ENCODE measurements at regions not wholly inside any gene's neighbourhood (a gene's known extent, or its start where the extent isn't known, plus 50 kb on each side); places are given as distances from the start of the nearest gene placed in this dataset.
"Not testable (repeated sequence)": the region's sequence is repeated elsewhere in the genome, so short reads cannot be mapped to it uniquely, and the experiment has no call there.

DNA sequence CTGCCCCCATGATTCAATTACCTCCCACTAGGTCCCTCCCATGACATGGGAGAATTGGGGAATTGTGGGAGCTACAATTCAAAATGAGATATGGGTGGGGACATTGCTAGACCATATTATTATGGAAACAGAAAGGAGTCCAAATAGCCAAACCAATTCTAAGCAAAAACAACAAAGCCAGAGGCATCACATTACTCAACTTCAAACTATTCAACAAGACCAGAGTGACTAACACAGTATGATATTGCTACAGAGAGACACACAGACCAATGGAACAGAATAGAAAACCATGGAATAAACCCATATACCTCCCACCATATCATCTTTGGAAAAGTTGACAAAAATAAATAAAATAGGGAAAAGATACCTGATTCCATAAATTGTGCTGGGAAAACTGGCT is 710.5 kb upstream of the CDH9 start:
- ChIA-PET POLR2A (no interaction called here), CTCF (no interaction called here)
- TF ChIP-seq, protein P1, sequence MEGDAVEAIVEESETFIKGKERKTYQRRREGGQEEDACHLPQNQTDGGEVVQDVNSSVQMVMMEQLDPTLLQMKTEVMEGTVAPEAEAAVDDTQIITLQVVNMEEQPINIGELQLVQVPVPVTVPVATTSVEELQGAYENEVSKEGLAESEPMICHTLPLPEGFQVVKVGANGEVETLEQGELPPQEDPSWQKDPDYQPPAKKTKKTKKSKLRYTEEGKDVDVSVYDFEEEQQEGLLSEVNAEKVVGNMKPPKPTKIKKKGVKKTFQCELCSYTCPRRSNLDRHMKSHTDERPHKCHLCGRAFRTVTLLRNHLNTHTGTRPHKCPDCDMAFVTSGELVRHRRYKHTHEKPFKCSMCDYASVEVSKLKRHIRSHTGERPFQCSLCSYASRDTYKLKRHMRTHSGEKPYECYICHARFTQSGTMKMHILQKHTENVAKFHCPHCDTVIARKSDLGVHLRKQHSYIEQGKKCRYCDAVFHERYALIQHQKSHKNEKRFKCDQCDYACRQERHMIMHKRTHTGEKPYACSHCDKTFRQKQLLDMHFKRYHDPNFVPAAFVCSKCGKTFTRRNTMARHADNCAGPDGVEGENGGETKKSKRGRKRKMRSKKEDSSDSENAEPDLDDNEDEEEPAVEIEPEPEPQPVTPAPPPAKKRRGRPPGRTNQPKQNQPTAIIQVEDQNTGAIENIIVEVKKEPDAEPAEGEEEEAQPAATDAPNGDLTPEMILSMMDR (IDR thresholded peaks at IDR 0.05; ENCODE audit: control extremely low read depth, extremely low read depth, low read depth, missing control alignments), result no peak
- DNase-seq (ENCODE audit: extremely low spot score), result no peak

DNA sequence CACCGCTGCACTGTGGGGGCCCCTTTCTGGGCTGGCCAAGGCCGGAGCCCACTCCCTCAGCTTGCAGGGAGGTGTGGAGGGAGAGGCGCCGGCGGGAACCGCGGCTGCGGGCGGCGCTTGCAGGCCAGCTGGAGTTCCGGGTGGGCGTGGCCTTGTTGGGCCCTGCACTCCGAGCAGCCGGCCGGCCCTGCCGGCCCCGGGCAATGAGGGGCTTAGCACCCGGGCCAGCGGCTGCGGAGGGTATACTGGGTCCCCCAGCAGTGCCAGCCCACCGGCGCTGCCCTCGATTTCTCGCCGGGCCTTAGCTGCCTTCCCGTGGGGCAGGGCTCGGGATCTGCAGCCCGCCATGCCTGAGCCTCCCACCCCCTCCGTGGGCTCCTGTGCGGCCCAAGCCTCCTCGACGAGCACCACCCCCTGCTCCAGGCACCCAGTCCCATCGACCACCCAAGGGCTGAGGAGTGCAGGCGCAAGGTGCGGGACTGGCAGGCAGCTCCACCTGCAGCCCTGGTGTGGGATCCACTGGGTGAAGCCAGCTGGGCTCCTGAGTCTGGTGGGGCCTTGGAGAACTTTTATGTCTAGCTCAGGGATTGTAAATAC is 705.1 kb upstream of the CDH9 start:
- POLR2A ChIA-PET; CTCF ChIA-PET; DNase-seq (ENCODE audit: extremely low spot score): not testable (repeated sequence)

DNA sequence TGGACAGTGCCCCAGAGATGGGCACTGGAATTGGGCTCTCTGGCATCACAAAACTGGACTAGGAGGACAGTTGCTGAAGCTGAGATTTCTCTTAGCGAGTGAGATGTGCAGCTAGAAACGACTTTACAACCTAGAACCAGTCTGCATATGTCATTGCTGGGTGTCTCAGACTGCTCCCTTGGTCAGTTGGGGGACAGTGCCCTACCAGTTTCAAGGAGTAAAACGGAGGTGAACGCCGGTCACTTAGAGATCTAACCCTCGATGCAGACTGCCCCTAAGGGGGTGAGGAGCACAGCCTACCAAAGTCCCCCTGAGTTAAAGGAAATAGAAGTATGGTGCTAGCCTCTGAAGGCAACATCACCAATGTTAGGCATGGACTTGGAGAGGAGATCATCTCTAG is 704.4 kb upstream of the CDH9 start:
- TF ChIP-seq, protein P1 (IDR thresholded peaks at IDR 0.05; ENCODE audit: control extremely low read depth, extremely low read depth, low read depth, missing control alignments), result no peak
- CTCF ChIA-PET, result no interaction called here
- POLR2A ChIA-PET, result no interaction called here
- DNase-seq (ENCODE audit: extremely low spot score), result no peak

DNA sequence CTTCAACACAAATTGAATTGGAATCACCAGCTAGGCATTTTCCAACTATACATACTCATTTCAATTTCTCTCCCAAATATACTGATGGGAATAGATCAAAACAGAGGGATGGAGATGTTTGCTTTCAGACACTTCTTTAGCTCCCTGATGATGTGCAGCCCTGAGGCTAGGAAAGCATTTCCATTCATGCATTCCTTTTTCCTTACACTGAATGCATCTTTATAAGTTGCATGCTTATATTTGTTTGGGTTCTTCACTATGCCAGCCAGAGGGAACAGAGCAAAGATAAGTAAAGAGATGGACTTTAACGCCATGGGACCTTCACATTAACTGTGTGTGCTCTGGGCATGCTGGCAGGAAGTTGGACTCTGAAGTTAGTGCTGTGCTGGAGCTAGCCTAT is 696.5 kb upstream of the CDH9 start:
- ChIA-PET POLR2A (no interaction called here), CTCF (no interaction called here)
- no peak for DNase-seq (ENCODE audit: extremely low spot score)
- TF ChIP-seq, protein P1 (IDR thresholded peaks at IDR 0.05; ENCODE audit: control extremely low read depth, extremely low read depth, low read depth, missing control alignments), result no peak

DNA sequence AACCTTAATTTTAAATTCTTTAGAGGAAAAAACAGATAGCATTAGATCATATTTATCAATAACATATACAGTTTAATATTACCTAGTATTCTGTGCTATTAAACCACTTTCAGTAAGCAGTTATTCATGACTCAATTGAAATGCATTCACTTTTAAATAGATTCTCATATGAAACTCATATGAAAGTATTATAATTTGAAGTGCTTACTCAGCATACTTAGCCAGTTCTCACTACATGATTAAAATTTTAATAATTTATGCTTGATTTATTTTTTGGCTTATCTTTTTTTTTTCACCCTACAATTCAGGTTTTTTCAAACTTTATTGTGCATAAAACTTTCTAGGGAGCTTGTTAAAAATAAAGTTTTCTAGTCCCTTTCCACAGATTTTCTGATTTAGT is 694.9 kb upstream of the CDH9 start:
- TF ChIP-seq, protein P1 (IDR thresholded peaks at IDR 0.05; ENCODE audit: control extremely low read depth, extremely low read depth, low read depth, missing control alignments), result no peak
- DNase-seq (ENCODE audit: extremely low spot score), result no peak
- POLR2A ChIA-PET, result no interaction called here
- CTCF ChIA-PET, result no interaction called here

DNA sequence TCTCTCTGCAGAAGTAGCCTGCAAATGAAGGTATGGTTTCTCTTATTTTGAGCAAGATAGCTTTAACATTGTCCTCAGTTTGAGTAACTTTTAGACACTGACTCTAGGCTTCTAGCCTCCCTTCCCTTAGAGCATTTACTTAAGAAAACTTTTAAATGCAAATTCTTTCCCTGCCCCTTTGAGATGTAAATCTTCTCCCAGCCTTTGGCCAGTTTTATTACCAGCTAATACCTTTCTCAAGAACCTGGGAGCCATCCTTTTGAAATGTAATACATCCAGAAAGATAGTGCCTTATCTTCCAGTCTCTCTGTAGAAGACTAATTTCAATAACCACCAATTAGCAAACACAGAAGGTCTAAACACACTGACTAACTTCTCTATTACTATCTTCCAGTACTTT is 688.9 kb upstream of the CDH9 start:
- DNase-seq (ENCODE audit: extremely low spot score), result no peak
- TF ChIP-seq, protein P1 (IDR thresholded peaks at IDR 0.05; ENCODE audit: control extremely low read depth, extremely low read depth, low read depth, missing control alignments), result no peak
- POLR2A ChIA-PET, result no interaction called here
- CTCF ChIA-PET, result no interaction called here

DNA sequence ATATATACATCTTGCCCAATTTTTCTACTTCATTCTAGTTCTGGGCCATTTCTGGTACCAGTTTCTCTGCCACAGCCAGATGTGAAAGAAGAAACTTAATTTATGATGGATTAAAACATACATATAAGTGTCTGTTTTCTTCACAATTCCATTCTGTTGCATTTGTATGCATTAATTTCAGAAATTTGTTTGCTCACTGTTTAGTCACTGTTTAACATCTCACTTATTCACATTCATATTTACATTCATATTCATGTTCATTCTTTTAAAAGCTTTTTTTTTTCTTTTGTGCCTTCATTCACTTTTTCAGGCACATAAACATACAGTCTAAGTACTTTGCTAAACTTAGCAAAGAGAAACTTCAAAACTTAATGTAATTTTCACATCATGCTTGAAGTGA is 684.0 kb upstream of the CDH9 start:
- ChIA-PET POLR2A (no interaction called here), CTCF (no interaction called here)
- TF ChIP-seq, protein P1 (IDR thresholded peaks at IDR 0.05; ENCODE audit: control extremely low read depth, extremely low read depth, low read depth, missing control alignments), result no peak
- no peak for DNase-seq (ENCODE audit: extremely low spot score)

All from GM10248 (cell line).